Osteoblast (primary cell): ENCODE measurements at regions not wholly inside any gene's neighbourhood (a gene's known extent, or its start where the extent isn't known, plus 50 kb on each side); places are given as distances from the start of the nearest gene placed in this dataset.
A peak's percentile ranks its signal among the peaks of the same experiment; 100 is the strongest.
"Not testable (repeated sequence)": the region's sequence is repeated elsewhere in the genome, so short reads cannot be mapped to it uniquely, and the experiment has no call there.

Source experiments
- DNase-seq: peaks from one replicate; pipeline ENCODE4 v3.0.0; 2011; ENCODE audit warnings: low spot score, mixed read lengths; ENCODE audit not compliant: insufficient read length; ENCODE audit errors: missing footprints
- H2AFZ ChIP-seq: 2 replicates; pipeline ENCODE4 v1.6.0; 2011; ENCODE audit warnings: mild to moderate bottlenecking, low read length
- H3K27ac ChIP-seq: 2 replicates; pipeline ENCODE4 v1.5.1; 2011; ENCODE audit warnings: mild to moderate bottlenecking, low read depth, low read length, moderate library complexity
- H3K27me3 ChIP-seq: 2 replicates; pipeline ENCODE4 v1.6.0; 2012; ENCODE audit warnings: mild to moderate bottlenecking, control low read depth, inconsistent platforms, low read length, moderate library complexity; ENCODE audit not compliant: insufficient read depth
- H3K36me3 ChIP-seq: 2 replicates; pipeline ENCODE4 v1.5.1; 2011; ENCODE audit warnings: mild to moderate bottlenecking, low read length, control low read depth, moderate library complexity; ENCODE audit not compliant: insufficient read depth
- H3K4me1 ChIP-seq: 2 replicates; pipeline ENCODE4 v1.5.1; 2011; ENCODE audit warnings: mild to moderate bottlenecking, low read length, control low read depth, moderate library complexity; ENCODE audit not compliant: insufficient read depth
- H3K4me2 ChIP-seq: 2 replicates; pipeline ENCODE4 v1.6.0; 2011; ENCODE audit warnings: mild to moderate bottlenecking, low read length; ENCODE audit not compliant: insufficient read depth
- H3K4me3 ChIP-seq: fragments of 200-600 bp; sonication (generic); 3 replicates; pipeline ENCODE4 v1.5.1; 2012; ENCODE audit warnings: mild to moderate bottlenecking, low read length, inconsistent platforms; ENCODE audit not compliant: insufficient read depth
- H3K79me2 ChIP-seq: 2 replicates; pipeline ENCODE4 v1.6.0; 2012; ENCODE audit warnings: mild to moderate bottlenecking, low read length, control low read depth, inconsistent platforms; ENCODE audit not compliant: insufficient read depth
- H3K9me3 ChIP-seq: 2 replicates; pipeline ENCODE4 v1.5.1; 2011; ENCODE audit warnings: low read depth, low read length, control low read depth
- H4K20me1 ChIP-seq: 2 replicates; pipeline ENCODE4 v1.6.0; 2012; ENCODE audit warnings: mild to moderate bottlenecking, low read length, control low read depth; ENCODE audit not compliant: insufficient read depth
- TF ChIP-seq, protein P1 (sequence below): IDR thresholded peaks from 2 replicates; pipeline ENCODE4 v1.5.1; 2011; ENCODE audit warnings: mild to moderate bottlenecking, low read depth, low read length, moderate library complexity; ENCODE audit errors: extremely low read depth

DNA sequence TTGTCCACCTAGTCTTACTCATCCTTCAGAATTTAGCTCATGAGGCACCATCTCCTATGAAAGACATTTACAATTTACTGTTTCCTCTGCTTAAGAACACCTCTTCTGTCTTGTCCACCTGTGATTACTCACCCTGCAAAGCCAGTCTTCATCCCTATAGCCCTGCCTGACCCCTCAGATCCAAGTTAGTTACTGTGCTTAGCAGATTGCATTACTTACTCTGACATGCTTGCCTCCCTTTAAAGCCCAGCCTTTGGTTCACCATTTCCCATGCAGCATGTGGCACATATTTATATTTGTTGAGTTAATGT is 60.9 kb upstream of the VCAM1 start:
- Histone ChIP-seq H3K27ac (peak overlapping the region; percentile 88), H3K36me3 (no peaks in the 10 kb centered on the region), H3K4me3 (peak overlapping the region; percentile 41), H3K9me3 (no peaks in the 10 kb centered on the region), H2AFZ (peak overlapping the region; percentile 44), H3K79me2 (no peaks in the 10 kb centered on the region), H4K20me1 (no peaks in the 10 kb centered on the region), H3K27me3 (no peaks in the 10 kb centered on the region), H3K4me2 (peak overlapping the region; percentile 79), H3K4me1 (peaks cover 23% of the 10 kb centered on the region)
- DNase-seq: no peak
- TF ChIP-seq, protein P1, sequence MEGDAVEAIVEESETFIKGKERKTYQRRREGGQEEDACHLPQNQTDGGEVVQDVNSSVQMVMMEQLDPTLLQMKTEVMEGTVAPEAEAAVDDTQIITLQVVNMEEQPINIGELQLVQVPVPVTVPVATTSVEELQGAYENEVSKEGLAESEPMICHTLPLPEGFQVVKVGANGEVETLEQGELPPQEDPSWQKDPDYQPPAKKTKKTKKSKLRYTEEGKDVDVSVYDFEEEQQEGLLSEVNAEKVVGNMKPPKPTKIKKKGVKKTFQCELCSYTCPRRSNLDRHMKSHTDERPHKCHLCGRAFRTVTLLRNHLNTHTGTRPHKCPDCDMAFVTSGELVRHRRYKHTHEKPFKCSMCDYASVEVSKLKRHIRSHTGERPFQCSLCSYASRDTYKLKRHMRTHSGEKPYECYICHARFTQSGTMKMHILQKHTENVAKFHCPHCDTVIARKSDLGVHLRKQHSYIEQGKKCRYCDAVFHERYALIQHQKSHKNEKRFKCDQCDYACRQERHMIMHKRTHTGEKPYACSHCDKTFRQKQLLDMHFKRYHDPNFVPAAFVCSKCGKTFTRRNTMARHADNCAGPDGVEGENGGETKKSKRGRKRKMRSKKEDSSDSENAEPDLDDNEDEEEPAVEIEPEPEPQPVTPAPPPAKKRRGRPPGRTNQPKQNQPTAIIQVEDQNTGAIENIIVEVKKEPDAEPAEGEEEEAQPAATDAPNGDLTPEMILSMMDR: no peak

DNA sequence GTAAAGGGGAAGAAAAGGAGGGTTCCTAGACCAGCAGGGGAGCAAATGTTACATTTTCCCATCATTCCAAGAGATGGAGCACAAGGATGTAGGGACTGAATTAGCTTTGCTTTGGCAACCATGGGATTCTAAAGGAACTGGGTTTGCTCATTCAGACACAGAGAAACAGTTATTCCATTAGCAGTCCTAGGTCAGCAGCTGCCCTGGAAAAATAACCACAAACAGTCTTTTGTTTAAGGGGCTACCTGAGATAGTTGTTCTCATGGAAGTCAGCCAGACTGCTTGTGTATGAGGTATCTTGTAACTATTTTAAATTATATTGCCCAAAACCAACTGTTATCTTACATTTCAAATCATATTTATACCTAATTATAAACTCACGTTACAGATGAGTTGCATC is 58.4 kb upstream of the VCAM1 start:
- no peak overlapping the region for H2AFZ ChIP-seq
- H3K27me3 ChIP-seq: no peaks in the 10 kb centered on the region
- TF ChIP-seq, protein P1: no peak
- H3K79me2 ChIP-seq: no peaks in the 10 kb centered on the region
- H3K4me2 ChIP-seq: no peak overlapping the region
- H3K4me3 ChIP-seq: no peak overlapping the region
- H3K27ac ChIP-seq: no peak overlapping the region
- no peaks in the 10 kb centered on the region for H3K9me3 ChIP-seq
- H3K4me1 ChIP-seq: peaks cover 23% of the 10 kb centered on the region
- no peaks in the 10 kb centered on the region for H3K36me3 ChIP-seq
- DNase-seq: no peak
- no peaks in the 10 kb centered on the region for H4K20me1 ChIP-seq

DNA sequence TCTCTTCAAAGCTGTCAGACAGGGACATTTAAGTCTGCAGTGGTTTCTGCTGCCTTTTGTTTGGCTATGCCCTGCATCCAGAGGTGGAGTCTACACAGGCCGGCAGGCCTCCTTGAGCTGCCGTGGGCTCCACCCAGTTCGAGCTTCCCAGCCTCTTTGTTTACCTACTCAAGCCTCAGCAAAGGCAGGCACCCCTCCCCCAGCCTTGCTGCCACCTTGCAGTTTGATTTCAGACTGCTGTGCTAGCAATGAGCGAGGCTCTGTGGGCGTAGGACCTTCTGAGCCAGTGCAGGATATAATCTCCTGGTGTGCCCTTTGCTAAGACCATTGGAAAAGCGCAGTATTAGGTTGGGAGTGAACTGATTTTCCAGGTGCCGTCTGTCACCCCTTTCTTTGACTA is 51.0 kb upstream of the VCAM1 start:
- not testable (repeated sequence) for H3K4me3 ChIP-seq, H3K4me1 ChIP-seq, H4K20me1 ChIP-seq, H3K9me3 ChIP-seq, DNase-seq, H3K4me2 ChIP-seq, H3K79me2 ChIP-seq, H3K36me3 ChIP-seq, H2AFZ ChIP-seq, H3K27ac ChIP-seq, H3K27me3 ChIP-seq
